ENCODE measurements at regions not wholly inside any gene's neighbourhood (a gene's known extent, or its start where the extent isn't known, plus 50 kb on each side); places are given as distances from the start of the nearest gene placed in this dataset.

DNA sequence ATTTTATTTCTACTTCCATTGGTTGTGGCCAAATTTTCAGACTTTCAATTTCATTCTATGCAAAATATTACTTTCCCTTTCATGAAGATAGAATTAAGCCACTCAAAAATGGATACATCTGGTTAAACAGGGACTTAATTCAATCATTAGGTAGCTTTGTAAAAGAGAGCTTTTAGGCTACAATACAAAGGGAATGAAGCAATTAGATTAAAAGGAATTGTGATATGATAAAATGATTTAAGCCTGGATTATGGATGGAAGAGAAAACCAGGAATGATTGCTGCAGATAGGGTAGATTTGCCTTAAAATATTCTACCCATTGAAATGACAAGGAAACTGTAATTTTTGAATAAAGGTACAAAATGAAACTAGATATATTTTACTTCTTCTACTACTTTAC, 134.6 kb upstream of the PDHA2 start:
- no peaks in the 10 kb centered on the region for H3K9me3 Mint-ChIP-seq (ENCODE audit: unreplicated experiment)
- DNase-seq (ENCODE audit: low spot score) = no peak
- TF ChIP-seq, protein P1, sequence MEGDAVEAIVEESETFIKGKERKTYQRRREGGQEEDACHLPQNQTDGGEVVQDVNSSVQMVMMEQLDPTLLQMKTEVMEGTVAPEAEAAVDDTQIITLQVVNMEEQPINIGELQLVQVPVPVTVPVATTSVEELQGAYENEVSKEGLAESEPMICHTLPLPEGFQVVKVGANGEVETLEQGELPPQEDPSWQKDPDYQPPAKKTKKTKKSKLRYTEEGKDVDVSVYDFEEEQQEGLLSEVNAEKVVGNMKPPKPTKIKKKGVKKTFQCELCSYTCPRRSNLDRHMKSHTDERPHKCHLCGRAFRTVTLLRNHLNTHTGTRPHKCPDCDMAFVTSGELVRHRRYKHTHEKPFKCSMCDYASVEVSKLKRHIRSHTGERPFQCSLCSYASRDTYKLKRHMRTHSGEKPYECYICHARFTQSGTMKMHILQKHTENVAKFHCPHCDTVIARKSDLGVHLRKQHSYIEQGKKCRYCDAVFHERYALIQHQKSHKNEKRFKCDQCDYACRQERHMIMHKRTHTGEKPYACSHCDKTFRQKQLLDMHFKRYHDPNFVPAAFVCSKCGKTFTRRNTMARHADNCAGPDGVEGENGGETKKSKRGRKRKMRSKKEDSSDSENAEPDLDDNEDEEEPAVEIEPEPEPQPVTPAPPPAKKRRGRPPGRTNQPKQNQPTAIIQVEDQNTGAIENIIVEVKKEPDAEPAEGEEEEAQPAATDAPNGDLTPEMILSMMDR (IDR thresholded peaks at IDR 0.05; ENCODE audit: unreplicated experiment) = no peak
- H3K27ac Mint-ChIP-seq (ENCODE audit: unreplicated experiment) = no peak overlapping the region
- no peaks in the 10 kb centered on the region for H3K27me3 Mint-ChIP-seq (ENCODE audit: unreplicated experiment)
- H3K36me3 Mint-ChIP-seq (ENCODE audit: low read depth, unreplicated experiment) = no peaks in the 10 kb centered on the region
- H3K4me1 Mint-ChIP-seq (ENCODE audit: unreplicated experiment) = peaks cover 5% of the 10 kb centered on the region
- no peak overlapping the region for H3K4me3 Mint-ChIP-seq (ENCODE audit: unreplicated experiment)

DNA sequence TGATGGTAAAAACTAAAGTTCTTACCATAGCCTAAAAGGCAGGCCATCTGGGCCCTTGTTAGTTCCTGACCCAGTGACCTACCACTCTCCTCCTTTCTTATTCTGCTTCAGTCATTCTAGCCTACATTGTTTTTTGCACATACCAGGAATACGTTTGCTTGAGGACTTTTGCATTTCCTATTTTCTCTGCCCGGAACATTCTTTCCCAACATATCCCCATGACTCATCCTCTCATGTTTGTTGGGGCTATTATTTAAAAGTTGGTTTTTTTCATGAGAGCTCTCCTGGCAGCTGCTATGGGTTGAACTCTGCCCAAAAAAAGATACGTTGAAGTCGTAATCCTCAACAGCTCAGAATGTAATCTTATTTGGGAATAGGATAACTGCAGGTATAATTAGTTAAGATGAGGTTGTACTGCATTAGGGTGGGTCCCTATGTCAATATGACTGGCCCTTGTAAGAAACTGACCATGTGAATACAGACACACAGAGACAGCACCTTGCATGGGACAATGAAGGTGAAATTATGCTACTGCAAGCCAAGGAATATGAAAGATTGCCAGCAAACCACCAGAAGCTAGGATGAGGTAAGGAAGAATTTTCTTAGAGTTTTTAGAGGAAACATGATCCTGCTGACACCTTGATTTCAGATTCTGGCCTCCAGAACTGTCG, 138.3 kb upstream of the PDHA2 start:
- Mint-ChIP-seq H3K9me3 (ENCODE audit: unreplicated experiment) (no peaks in the 10 kb centered on the region), H3K27ac (ENCODE audit: unreplicated experiment) (no peak overlapping the region)

DNA sequence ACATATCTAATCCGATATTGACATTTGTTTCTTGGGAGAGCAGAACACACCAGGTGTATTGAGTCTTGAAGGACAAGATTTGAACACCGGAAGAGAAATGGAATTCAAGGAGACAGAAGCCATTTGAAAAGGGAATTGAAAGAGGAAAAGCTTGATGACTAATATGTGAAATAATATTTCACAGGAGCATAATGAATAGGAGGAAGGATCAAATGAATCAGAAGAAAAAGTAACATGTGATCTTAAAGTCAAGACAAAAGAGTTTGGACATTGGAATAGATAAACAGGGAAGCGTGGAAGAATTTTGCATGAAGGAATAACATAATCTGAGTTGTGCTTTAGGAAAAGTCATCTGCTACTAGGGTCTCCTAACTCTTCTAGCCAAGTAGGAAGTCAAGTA, 145.5 kb upstream of the PDHA2 start:
- no peaks in the 10 kb centered on the region for H3K36me3 Mint-ChIP-seq (ENCODE audit: low read depth, unreplicated experiment)
- no peak overlapping the region for H3K27ac Mint-ChIP-seq (ENCODE audit: unreplicated experiment)
- no peaks in the 10 kb centered on the region for H3K9me3 Mint-ChIP-seq (ENCODE audit: unreplicated experiment)
- TF ChIP-seq, protein P1 (IDR thresholded peaks at IDR 0.05; ENCODE audit: unreplicated experiment) = no peak
- no peaks in the 10 kb centered on the region for H3K27me3 Mint-ChIP-seq (ENCODE audit: unreplicated experiment)
- H3K4me3 Mint-ChIP-seq (ENCODE audit: unreplicated experiment) = no peak overlapping the region
- DNase-seq (ENCODE audit: low spot score) = no peak
- no peaks in the 10 kb centered on the region for H3K4me1 Mint-ChIP-seq (ENCODE audit: unreplicated experiment)

More for the DNA sequence above, 138.3 kb upstream of the PDHA2 start:
- TF ChIP-seq, protein P1 (IDR thresholded peaks at IDR 0.05; ENCODE audit: unreplicated experiment) = no peak
- Mint-ChIP-seq H3K27me3 (ENCODE audit: unreplicated experiment) (no peaks in the 10 kb centered on the region), H3K36me3 (ENCODE audit: low read depth, unreplicated experiment) (no peaks in the 10 kb centered on the region), H3K4me3 (ENCODE audit: unreplicated experiment) (no peak overlapping the region), H3K4me1 (ENCODE audit: unreplicated experiment) (no peaks in the 10 kb centered on the region)
- no peak for DNase-seq (ENCODE audit: low spot score)

DNA sequence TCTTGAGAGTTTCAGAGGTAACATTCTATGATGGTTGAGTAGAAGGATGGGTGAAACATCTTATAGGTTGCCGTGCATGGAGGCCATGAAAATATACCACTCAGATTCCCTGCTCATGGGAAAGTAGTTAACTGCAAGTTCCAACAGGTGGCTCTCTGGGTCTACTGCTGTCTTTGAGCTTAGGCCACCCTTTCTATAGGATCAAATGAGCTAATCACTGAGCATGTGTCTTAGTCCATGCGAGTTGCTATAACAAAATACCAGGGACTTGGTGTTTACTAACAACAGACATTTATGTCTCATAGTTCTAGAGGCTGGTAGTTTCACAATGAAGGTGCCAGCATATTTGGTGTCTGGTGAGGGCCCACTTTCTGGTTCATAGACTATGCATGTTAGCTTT, 144.8 kb upstream of the UNC5C start:
- TF ChIP-seq, protein P1 (IDR thresholded peaks at IDR 0.05; ENCODE audit: unreplicated experiment) = no peak
- H3K9me3 Mint-ChIP-seq (ENCODE audit: unreplicated experiment) = no peaks in the 10 kb centered on the region
- no peaks in the 10 kb centered on the region for H3K27me3 Mint-ChIP-seq (ENCODE audit: unreplicated experiment)
- H3K4me3 Mint-ChIP-seq (ENCODE audit: unreplicated experiment) = no peak overlapping the region
- no peaks in the 10 kb centered on the region for H3K36me3 Mint-ChIP-seq (ENCODE audit: low read depth, unreplicated experiment)
- no peaks in the 10 kb centered on the region for H3K4me1 Mint-ChIP-seq (ENCODE audit: unreplicated experiment)
- no peak for DNase-seq (ENCODE audit: low spot score)
- H3K27ac Mint-ChIP-seq (ENCODE audit: unreplicated experiment) = no peak overlapping the region

DNA sequence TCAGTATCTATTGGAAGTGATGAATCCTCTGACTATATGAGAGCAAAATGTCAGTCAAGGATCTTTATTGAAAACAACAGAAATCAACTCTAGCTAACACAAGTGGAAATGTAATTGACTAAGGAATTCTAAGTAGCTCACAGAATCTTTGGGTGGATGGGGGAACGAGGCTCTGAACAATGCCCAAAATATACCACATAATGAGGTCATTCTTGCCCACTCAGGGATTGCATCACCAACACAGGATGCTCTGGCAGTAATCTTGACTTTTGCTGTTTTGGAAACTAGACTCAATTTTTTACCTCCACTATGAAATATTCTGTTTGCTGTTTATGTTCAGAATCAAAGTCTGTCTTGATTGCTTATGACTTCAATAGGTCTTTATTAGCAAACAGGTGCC, 127.4 kb upstream of the UNC5C start:
- no peaks in the 10 kb centered on the region for H3K9me3 Mint-ChIP-seq (ENCODE audit: unreplicated experiment)
- H3K4me3 Mint-ChIP-seq (ENCODE audit: unreplicated experiment) = no peak overlapping the region

More for the DNA sequence above, 127.4 kb upstream of the UNC5C start:
- TF ChIP-seq, protein P1 (IDR thresholded peaks at IDR 0.05; ENCODE audit: unreplicated experiment) = no peak
- H3K36me3 Mint-ChIP-seq (ENCODE audit: low read depth, unreplicated experiment) = no peaks in the 10 kb centered on the region
- H3K4me1 Mint-ChIP-seq (ENCODE audit: unreplicated experiment) = no peaks in the 10 kb centered on the region
- no peak for DNase-seq (ENCODE audit: low spot score)
- no peak overlapping the region for H3K27ac Mint-ChIP-seq (ENCODE audit: unreplicated experiment)
- H3K27me3 Mint-ChIP-seq (ENCODE audit: unreplicated experiment) = no peaks in the 10 kb centered on the region

Data from endothelial cell (in vitro differentiated cells).